T-helper 2 cell treated with Interferon-gamma antibody and Interleukin-4, amounts not matched to agents 5 μg/mL and 100 μg/mL, for 36 hours (primary cell): ENCODE measurements at regions not wholly inside any gene's neighbourhood (a gene's known extent, or its start where the extent isn't known, plus 50 kb on each side); places are given as distances from the start of the nearest gene placed in this dataset.

Experiments used
- DNase-seq: peaks from one replicate; pipeline ENCODE4 v3.0.0; 2021; ENCODE audit warnings: low spot score
- H3K27ac Mint-ChIP-seq: one replicate; pipeline ENCODE4 v1.8.0; 2021; ENCODE audit warnings: mild to moderate bottlenecking, mixed read lengths
- H3K27me3 Mint-ChIP-seq: one replicate; pipeline ENCODE4 v1.8.0; 2021; ENCODE audit warnings: low read depth, mixed read lengths
- H3K36me3 Mint-ChIP-seq: one replicate; pipeline ENCODE4 v1.8.0; 2021; ENCODE audit warnings: low read depth, mixed read lengths
- H3K4me1 Mint-ChIP-seq: one replicate; pipeline ENCODE4 v1.8.0; 2021; ENCODE audit warnings: low read depth, mixed read lengths
- H3K4me3 Mint-ChIP-seq: one replicate; pipeline ENCODE4 v1.8.0; 2022; ENCODE audit warnings: mild to moderate bottlenecking, moderate library complexity, mixed read lengths
- H3K9me3 Mint-ChIP-seq: one replicate; pipeline ENCODE4 v1.8.0; 2021; ENCODE audit warnings: mixed read lengths

DNA sequence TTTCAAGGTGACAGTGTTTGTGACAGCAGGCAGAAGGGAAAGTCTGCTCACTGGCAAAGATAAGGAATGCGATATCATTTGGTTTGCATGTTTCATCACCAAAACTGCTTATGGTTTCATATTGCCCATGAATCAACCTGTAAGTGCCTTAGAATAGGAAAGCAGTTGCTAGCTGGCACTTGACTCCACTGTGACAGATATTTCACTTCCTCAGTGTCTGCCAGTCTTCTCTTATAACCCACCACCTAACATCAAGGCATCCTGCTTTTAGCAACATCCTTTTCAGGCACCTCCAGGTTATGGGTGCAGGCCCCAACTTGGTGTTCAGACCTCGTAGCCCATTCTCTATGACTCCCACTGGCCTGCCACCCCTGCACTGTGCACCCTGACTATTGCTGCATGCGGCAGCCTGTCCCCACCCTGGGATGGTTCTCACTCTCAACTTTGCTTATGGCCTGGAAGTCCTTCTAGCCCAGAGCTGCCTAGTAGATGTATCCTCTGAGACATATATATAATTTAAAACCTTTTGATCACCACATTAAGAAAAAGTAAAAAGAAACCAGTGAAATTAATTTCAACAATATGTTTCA, 154.4 kb upstream of the RARB start:
- H3K4me3 Mint-ChIP-seq: no peak overlapping the region
- no peaks in the 10 kb centered on the region for H3K4me1 Mint-ChIP-seq
- no peak for DNase-seq
- no peak overlapping the region for H3K27ac Mint-ChIP-seq
- H3K9me3 Mint-ChIP-seq: no peaks in the 10 kb centered on the region
- no peaks in the 10 kb centered on the region for H3K27me3 Mint-ChIP-seq
- H3K36me3 Mint-ChIP-seq: no peaks in the 10 kb centered on the region

GRCh38 chr3:25277503-25277902, 150.6 kb upstream of the RARB start:
- no peaks in the 10 kb centered on the region for H3K27me3 Mint-ChIP-seq
- H3K36me3 Mint-ChIP-seq: no peaks in the 10 kb centered on the region
- H3K4me3 Mint-ChIP-seq: no peak overlapping the region
- no peak overlapping the region for H3K27ac Mint-ChIP-seq
- H3K9me3 Mint-ChIP-seq: no peaks in the 10 kb centered on the region
- no peaks in the 10 kb centered on the region for H3K4me1 Mint-ChIP-seq
- DNase-seq: no peak

- Mint-ChIP-seq H3K27ac (no peak overlapping the region), H3K9me3 (no peaks in the 10 kb centered on the region), H3K4me1 (no peaks in the 10 kb centered on the region), H3K4me3 (no peak overlapping the region), H3K36me3 (no peaks in the 10 kb centered on the region), H3K27me3 (no peaks in the 10 kb centered on the region)
- no peak for DNase-seq
These were observed 146.9 kb upstream of the RARB start for GRCh38 chr3:25281041-25281731.

DNA sequence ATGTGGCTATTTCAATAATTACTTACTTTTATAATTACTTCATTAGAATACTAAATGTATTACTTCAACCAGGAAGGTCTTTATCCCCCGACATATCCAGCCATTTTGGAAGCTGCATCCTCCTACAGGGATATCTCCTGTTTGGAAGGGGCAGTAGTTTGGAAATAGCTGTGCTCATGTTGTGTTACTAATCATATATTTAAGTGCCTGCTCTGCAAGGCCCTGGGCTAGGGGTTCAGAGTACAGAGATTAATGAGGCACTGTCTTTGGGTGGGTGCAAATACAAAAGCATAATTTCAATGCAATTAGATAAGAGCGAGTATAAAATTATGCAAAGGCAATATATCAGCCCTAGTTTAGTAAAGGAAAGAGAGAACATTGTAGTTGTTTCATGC, 146.3 kb upstream of the RARB start:
- Mint-ChIP-seq H3K27me3 (no peaks in the 10 kb centered on the region), H3K36me3 (no peaks in the 10 kb centered on the region), H3K27ac (no peak overlapping the region), H3K9me3 (no peaks in the 10 kb centered on the region), H3K4me1 (no peaks in the 10 kb centered on the region), H3K4me3 (no peak overlapping the region)
- no peak for DNase-seq

DNA sequence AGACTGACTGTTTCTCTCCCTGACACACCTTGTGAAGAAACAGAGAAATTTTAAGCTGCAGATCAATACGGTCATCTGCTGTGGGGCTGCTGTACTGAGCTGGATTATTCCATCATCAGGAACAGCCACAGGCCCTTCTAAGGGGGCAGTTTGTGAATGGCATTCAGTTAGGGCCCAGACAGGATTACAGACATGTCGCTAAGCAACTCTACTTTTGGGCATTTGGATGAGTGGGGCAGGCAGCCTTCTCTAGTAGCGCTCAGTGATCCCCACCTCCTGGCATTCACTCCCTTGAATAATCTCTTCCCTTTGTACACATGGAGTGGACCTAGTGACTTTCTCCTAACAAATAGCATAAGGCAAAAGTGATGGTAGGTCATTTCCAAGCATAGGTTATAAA, 144.4 kb upstream of the RARB start:
- H3K4me3 Mint-ChIP-seq: no peak overlapping the region
- DNase-seq: no peak
- H3K4me1 Mint-ChIP-seq: no peaks in the 10 kb centered on the region
- H3K36me3 Mint-ChIP-seq: no peaks in the 10 kb centered on the region
- H3K9me3 Mint-ChIP-seq: no peaks in the 10 kb centered on the region
- H3K27me3 Mint-ChIP-seq: no peaks in the 10 kb centered on the region
- no peak overlapping the region for H3K27ac Mint-ChIP-seq

DNA sequence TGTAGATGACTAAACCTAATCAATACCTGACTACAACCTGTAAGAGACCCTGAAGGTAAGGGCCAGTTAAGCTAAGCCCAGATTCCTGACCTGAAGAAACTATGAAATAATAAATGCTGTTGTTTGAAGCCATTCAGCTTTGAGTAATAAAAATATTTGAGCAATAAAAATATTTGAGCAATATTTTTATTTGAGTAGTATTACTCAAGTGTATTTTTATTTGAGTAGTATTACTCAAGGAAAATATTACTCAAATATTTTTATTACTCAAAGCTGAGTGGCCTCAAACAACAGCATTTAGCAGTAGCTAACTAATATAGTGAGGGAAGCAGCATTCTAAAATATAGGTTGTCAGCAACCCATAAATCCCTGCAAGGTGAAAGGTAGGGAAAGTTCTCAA, 143.8 kb upstream of the RARB start:
- H3K27me3 Mint-ChIP-seq: no peaks in the 10 kb centered on the region
- no peak overlapping the region for H3K4me3 Mint-ChIP-seq
- H3K4me1 Mint-ChIP-seq: no peaks in the 10 kb centered on the region
- no peak for DNase-seq
- no peaks in the 10 kb centered on the region for H3K9me3 Mint-ChIP-seq
- no peak overlapping the region for H3K27ac Mint-ChIP-seq
- no peaks in the 10 kb centered on the region for H3K36me3 Mint-ChIP-seq

- Mint-ChIP-seq H3K4me3 (no peak overlapping the region), H3K27me3 (no peaks in the 10 kb centered on the region), H3K27ac (no peak overlapping the region), H3K4me1 (no peaks in the 10 kb centered on the region), H3K36me3 (no peaks in the 10 kb centered on the region), H3K9me3 (no peaks in the 10 kb centered on the region)
- no peak for DNase-seq
These were observed 140.7 kb upstream of the RARB start for GRCh38 chr3:25287291-25287884.

DNA sequence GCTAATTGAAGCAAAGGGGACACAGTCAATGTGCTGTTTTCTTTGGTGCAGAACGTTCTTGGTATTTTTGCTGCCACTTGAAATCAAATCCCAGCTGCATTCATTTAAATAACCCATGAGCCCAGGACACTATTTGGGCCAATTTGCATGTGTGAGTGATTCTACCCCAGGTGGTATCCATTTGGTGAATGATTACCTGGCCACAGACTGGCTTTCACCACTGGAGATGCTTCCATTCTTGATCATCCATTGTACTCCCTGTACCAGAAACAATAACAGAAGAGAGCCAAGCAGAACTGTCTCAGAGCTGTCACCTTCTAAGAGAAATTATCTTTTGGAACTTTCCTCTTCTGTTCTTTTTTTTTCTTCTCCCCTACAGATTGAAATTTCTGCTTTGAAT, 139.7 kb upstream of the RARB start:
- H3K4me3 Mint-ChIP-seq: no peak overlapping the region

DNA sequence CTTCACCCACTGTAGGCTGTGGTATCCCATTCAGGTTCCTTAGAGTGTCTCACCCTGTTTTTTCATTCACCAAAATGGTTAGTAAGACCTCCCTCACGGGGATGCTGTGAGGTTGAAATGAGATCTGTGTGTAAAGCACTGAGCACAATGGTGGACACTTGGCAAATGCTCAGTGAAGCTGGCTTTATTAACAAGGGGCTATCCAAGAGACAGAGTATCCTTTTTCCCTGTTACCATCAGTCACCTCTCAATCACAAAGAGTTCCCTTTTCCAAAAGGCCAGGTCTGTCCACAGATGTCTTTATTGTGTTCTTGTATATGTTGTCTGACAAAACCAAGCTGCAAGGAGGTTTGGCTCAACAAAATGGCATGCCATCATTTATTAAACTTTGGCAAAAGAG, 138.9 kb upstream of the RARB start:
- Mint-ChIP-seq H3K4me3 (no peak overlapping the region), H3K27ac (no peak overlapping the region), H3K4me1 (no peaks in the 10 kb centered on the region), H3K9me3 (no peaks in the 10 kb centered on the region), H3K36me3 (no peaks in the 10 kb centered on the region), H3K27me3 (no peaks in the 10 kb centered on the region)
- DNase-seq: no peak

More for the DNA sequence above, 139.7 kb upstream of the RARB start:
- H3K27ac Mint-ChIP-seq: no peak overlapping the region
- H3K9me3 Mint-ChIP-seq: no peaks in the 10 kb centered on the region
- DNase-seq: no peak
- no peaks in the 10 kb centered on the region for H3K36me3 Mint-ChIP-seq
- H3K27me3 Mint-ChIP-seq: no peaks in the 10 kb centered on the region
- H3K4me1 Mint-ChIP-seq: no peaks in the 10 kb centered on the region

DNA sequence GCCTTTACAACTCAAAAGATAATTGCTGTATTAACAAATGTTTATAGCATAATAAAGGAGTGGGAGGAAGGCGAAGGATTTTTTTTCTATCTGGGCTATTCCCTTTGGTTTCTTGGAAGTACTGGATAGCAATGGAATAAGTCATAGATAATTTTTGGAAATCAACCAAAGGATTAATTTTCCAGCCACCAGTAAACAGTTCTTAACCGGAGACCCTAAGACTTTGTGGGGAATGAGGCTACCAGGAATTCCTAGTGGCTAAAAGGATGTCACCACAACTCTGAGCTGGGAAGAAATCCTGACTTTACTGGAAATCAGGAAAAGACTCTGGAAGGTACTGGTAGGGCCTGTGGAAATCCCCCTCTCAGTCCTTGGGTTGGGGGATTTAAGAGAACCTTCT, 138.4 kb upstream of the RARB start:
- no peaks in the 10 kb centered on the region for H3K36me3 Mint-ChIP-seq
- no peaks in the 10 kb centered on the region for H3K4me1 Mint-ChIP-seq
- no peak overlapping the region for H3K27ac Mint-ChIP-seq
- H3K9me3 Mint-ChIP-seq: no peaks in the 10 kb centered on the region
- H3K4me3 Mint-ChIP-seq: no peak overlapping the region
- no peaks in the 10 kb centered on the region for H3K27me3 Mint-ChIP-seq
- DNase-seq: no peak

GRCh38 chr3:25291481-25291905, 136.6 kb upstream of the RARB start:
- Mint-ChIP-seq H3K27ac (no peak overlapping the region), H3K9me3 (no peaks in the 10 kb centered on the region), H3K36me3 (no peaks in the 10 kb centered on the region), H3K4me3 (no peak overlapping the region), H3K27me3 (no peaks in the 10 kb centered on the region), H3K4me1 (no peaks in the 10 kb centered on the region)
- DNase-seq: no peak

DNA sequence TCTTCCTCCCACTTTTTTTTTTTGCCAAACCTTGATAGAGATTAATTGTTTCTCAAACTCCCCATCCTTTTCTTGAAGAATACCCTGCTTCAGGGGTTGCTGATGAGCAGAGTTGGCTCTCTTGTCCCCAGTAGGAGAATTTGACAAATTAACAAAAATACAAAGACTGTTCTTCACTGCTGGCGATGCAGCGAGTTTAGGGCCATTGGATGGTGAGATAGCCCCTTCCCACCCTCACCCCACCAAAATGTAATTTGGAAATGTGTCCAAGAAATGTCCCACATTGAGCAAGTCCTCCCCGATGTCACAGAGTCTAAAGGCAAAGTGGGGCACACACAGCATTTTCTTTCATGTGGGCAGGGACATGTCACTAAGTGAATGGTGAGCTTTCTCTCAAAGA, 136.0 kb upstream of the RARB start:
- Mint-ChIP-seq H3K36me3 (no peaks in the 10 kb centered on the region), H3K4me1 (no peaks in the 10 kb centered on the region), H3K27me3 (no peaks in the 10 kb centered on the region), H3K9me3 (no peaks in the 10 kb centered on the region), H3K4me3 (no peak overlapping the region), H3K27ac (no peak overlapping the region)
- DNase-seq: no peak

DNA sequence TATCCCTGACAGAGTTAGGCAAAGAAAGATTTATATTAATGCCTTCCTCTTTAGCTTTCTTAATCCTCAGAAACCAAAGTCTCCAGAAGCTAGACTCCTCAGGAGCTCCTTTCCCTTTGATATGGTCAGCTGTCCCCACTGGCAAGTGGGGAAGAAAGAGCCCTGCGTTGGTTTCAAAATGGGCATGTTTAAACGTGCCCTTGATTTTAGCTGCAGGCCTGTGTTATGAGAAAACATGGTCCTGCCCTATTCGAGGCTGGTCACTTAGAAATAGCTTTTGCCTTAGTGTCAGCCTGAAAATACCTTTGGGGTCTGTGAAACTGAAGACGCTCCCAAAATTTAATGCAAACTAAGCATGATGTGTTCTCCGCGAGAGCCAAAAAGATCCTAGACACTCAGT, 135.5 kb upstream of the RARB start:
- H3K27ac Mint-ChIP-seq: no peak overlapping the region
- H3K27me3 Mint-ChIP-seq: no peaks in the 10 kb centered on the region
- no peak for DNase-seq
- H3K4me1 Mint-ChIP-seq: no peaks in the 10 kb centered on the region
- no peaks in the 10 kb centered on the region for H3K36me3 Mint-ChIP-seq
- no peak overlapping the region for H3K4me3 Mint-ChIP-seq
- no peaks in the 10 kb centered on the region for H3K9me3 Mint-ChIP-seq

DNA sequence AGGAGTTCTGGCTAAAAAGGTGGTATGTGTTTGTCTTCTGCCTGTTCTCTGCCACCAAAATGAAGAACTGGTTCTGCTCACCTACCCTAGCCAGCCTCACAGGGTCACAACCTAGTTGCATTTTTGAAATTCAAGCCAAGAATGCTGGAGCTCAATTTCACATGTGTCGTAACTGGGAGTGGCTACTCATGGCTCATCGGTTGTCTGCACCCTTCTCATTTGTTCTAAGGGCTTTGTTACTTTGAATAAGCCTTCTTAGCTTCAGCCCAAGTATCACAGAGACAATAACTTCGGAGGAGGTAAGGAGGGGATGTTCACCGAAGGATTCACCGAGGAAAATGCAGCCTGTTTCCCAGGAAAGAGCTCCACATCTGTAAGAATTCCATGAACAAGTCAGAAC, 134.3 kb upstream of the RARB start:
- no peaks in the 10 kb centered on the region for H3K36me3 Mint-ChIP-seq
- H3K9me3 Mint-ChIP-seq: no peaks in the 10 kb centered on the region
- H3K4me3 Mint-ChIP-seq: no peak overlapping the region
- H3K27ac Mint-ChIP-seq: no peak overlapping the region
- DNase-seq: no peak
- no peaks in the 10 kb centered on the region for H3K4me1 Mint-ChIP-seq
- H3K27me3 Mint-ChIP-seq: no peaks in the 10 kb centered on the region
